GM08714 (cell line): ENCODE measurements at regions not wholly inside any gene's neighbourhood (a gene's known extent, or its start where the extent isn't known, plus 50 kb on each side); places are given as distances from the start of the nearest gene placed in this dataset.

Source experiments
- H3K4me3 ChIP-seq: fragments of 200-500 bp; sonication (Bioruptor generic); 2 replicates; pipeline ENCODE4 v1.5.1; 2014; ENCODE audit warnings: mild to moderate bottlenecking, low read length, inconsistent platforms
- ZNF274 ChIP-seq: IDR thresholded peaks from 2 replicates; pipeline ENCODE4 v1.6.1; 2012; ENCODE audit warnings: mild to moderate bottlenecking, low read depth, low read length

DNA sequence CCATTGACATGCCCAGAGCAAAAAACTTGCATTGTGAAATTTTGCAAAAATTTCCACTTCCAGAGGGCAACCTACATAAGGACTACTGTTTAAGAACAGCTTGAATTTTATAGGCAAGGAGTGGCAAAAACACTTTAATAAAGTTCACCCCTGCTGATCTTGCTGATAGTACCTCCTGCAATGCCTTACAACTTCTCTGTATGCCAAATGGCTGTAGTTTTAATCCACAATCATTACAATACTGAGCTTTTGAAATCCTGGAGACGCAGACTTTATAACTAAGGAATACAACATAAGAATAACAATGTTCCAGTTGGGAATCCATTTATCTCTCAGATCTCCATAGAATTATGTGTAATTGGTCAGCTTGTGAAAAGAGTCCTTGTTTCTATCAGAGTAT lies 247.5 kb downstream of the KCNJ3 start:
- no peak overlapping the region for H3K4me3 ChIP-seq
- no peak for TF ChIP-seq ZNF274

DNA sequence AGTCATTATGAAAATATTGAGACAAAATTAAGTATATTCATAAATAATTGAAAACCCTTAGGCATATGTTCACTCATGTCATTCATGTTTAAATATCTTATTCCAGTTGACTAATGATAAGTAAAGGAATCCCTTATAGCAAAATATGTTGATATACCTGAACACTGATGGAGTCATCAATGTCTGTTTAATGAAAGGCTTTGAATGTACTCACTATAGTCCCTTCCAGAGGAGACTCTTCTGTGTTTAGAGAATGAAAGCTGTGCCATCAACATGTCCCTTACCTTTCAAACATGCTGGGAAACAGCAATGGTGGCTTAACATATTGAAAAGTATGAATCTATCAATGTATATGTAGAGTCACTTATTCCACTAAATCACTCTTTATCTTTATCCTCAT lies 242.9 kb downstream of the KCNJ3 start:
- no peak for TF ChIP-seq ZNF274
- no peak overlapping the region for H3K4me3 ChIP-seq

GRCh38 chr2:154934213-154934612 lies 235.7 kb downstream of the KCNJ3 start:
- no peak overlapping the region for H3K4me3 ChIP-seq
- TF ChIP-seq ZNF274 = no peak

DNA sequence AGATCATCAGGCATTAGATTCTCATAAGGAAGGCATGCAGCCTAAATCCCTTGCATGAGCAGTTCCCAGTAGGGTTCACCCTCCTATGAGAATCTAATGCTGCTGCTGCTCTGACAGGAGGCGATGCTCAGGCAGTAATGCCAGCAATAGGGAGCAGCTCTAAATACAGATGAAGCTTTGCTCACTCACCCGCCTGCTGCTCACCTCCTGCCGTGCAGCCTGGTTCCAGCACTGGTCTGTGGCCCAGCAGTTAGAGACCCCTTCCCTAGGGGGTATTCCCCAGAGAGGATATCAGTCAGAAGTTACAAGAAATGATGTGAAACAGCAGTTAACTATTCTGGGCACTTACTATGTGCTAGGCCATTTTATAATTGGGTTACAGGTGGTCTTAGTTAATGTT lies 226.0 kb downstream of the KCNJ3 start:
- no peak overlapping the region for H3K4me3 ChIP-seq
- TF ChIP-seq ZNF274 = no peak

- H3K4me3 ChIP-seq = no peak overlapping the region
- no peak for TF ChIP-seq ZNF274
Observed at GRCh38 chr2:154914561-154914960, 216.1 kb downstream of the KCNJ3 start.

DNA sequence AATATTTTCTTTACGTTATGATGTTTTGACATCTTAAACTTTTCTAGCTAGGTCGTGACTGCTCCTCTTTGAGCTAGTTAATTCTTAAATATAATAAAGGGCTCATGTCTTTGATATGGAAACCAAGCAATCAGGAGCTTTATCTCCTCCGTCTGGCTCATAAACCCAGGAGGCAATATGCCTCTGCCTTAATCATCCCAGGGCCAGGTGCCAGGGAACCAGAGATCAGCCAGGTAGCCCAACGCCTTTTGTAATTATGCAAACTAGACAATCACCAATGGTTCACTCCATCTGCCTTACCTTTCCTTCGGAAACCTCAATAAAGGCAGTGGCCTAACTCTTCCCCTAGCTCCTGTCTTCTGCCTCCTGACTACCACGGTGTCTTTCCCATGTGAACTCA lies 213.7 kb downstream of the KCNJ3 start:
- no peak for TF ChIP-seq ZNF274

GRCh38 chr2:154911729-154912128 lies 213.2 kb downstream of the KCNJ3 start:
- TF ChIP-seq ZNF274 = no peak
- no peak overlapping the region for H3K4me3 ChIP-seq

More for the DNA sequence above, 213.7 kb downstream of the KCNJ3 start:
- no peak overlapping the region for H3K4me3 ChIP-seq

GRCh38 chr2:154910701-154911100 lies 212.2 kb downstream of the KCNJ3 start:
- no peak for TF ChIP-seq ZNF274
- no peak overlapping the region for H3K4me3 ChIP-seq

- H3K4me3 ChIP-seq = no peak overlapping the region
- no peak for TF ChIP-seq ZNF274
Observed at GRCh38 chr2:154908327-154908726, 209.8 kb downstream of the KCNJ3 start.
